Liver (tissue), 2 donors: ENCODE measurements at regions not wholly inside any gene's neighbourhood (a gene's known extent, or its start where the extent isn't known, plus 50 kb on each side); places are given as distances from the start of the nearest gene placed in this dataset.

Experiments
- TF ChIP-seq, protein P1 (sequence below): IDR thresholded peaks from 2 replicates; pipeline ENCODE4 v1.6.1; 2016; ENCODE audit warnings: antibody characterized with exemption
- TF ChIP-seq, protein P2 (sequence below): fragments of 150-350 bp; IDR thresholded peaks from 2 replicates; pipeline ENCODE4 v1.5.1; 2017; ENCODE audit warnings: improper control_type of control experiment, low read depth, low read length; ENCODE audit not compliant: missing input control
- donor health status: healthy.

DNA sequence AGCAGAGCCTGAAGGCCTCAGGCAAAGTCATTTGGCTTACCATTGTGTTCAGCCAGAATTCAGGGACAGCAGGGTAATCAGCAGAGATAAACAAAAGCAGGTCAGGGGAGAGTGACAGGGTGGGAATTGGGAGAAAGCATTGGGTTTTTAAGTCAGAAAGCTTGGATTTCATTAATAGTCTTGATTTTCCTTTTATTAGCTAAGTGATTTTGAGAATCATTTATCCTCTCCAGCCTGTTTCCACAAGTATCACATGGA, 410.1 kb downstream of the HNRNPD start:
- TF ChIP-seq, protein P1, sequence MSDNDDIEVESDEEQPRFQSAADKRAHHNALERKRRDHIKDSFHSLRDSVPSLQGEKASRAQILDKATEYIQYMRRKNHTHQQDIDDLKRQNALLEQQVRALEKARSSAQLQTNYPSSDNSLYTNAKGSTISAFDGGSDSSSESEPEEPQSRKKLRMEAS: no peak
- TF ChIP-seq, protein P2, sequence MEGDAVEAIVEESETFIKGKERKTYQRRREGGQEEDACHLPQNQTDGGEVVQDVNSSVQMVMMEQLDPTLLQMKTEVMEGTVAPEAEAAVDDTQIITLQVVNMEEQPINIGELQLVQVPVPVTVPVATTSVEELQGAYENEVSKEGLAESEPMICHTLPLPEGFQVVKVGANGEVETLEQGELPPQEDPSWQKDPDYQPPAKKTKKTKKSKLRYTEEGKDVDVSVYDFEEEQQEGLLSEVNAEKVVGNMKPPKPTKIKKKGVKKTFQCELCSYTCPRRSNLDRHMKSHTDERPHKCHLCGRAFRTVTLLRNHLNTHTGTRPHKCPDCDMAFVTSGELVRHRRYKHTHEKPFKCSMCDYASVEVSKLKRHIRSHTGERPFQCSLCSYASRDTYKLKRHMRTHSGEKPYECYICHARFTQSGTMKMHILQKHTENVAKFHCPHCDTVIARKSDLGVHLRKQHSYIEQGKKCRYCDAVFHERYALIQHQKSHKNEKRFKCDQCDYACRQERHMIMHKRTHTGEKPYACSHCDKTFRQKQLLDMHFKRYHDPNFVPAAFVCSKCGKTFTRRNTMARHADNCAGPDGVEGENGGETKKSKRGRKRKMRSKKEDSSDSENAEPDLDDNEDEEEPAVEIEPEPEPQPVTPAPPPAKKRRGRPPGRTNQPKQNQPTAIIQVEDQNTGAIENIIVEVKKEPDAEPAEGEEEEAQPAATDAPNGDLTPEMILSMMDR: no peak
